Tibial nerve (tissue), 4 donors: ENCODE measurements at regions not wholly inside any gene's neighbourhood (a gene's known extent, or its start where the extent isn't known, plus 50 kb on each side); places are given as distances from the start of the nearest gene placed in this dataset.

Experiments used
- EP300 ChIP-seq, 2 donors: sonication (generic); formaldehyde crosslinking; IDR thresholded peaks; one replicate each; pipeline ENCODE4 v1.6.1; 2017; ENCODE audit warnings: antibody characterized with exemption in 2 of 2, mild to moderate bottlenecking in 1 of 2
- POLR2A ChIP-seq, 2 donors: fragments of 450-650 bp; IDR thresholded peaks; one replicate each; pipeline ENCODE4 v1.6.1; 2017; ENCODE audit warnings: antibody characterized with exemption in 2 of 2, mild to moderate bottlenecking in 2 of 2, moderate library complexity in 2 of 2
- TF ChIP-seq, protein P1 (sequence below), 5 experiments: fragments of 200-600 bp in 3 of 5; fragments of 450-650 bp in 2 of 5; sonication (generic) in 3 of 5; IDR thresholded peaks; one replicate each; pipeline ENCODE4 v1.5.1; 2016 to 2019; ENCODE audit warnings: antibody characterized with exemption in 5 of 5, mild to moderate bottlenecking in 3 of 5, moderate library complexity in 2 of 5

DNA sequence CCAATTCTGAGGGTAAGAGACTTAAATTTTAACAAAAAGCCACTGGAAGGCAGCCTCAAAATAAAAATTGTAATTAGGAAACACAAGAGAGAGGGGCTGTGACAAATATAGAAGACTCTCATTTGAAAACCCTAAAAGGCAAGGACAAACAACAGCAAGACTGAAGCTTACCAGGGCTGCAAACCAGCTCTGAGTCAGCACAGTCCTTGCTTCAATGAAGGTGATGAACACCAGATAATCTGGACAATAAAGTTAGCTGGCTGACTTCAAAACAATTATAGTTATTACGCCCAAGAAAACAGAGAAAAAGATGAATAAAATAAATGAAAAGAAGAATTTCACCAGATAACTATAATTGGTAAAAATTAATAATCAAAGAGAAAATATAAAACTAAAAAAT is 149.3 kb upstream of the NSMCE3 start:
- TF ChIP-seq POLR2A (IDR thresholded peaks at IDR 0.05) (no peak), EP300 (IDR thresholded peaks at IDR 0.05) (no peak)
- TF ChIP-seq, protein P1, sequence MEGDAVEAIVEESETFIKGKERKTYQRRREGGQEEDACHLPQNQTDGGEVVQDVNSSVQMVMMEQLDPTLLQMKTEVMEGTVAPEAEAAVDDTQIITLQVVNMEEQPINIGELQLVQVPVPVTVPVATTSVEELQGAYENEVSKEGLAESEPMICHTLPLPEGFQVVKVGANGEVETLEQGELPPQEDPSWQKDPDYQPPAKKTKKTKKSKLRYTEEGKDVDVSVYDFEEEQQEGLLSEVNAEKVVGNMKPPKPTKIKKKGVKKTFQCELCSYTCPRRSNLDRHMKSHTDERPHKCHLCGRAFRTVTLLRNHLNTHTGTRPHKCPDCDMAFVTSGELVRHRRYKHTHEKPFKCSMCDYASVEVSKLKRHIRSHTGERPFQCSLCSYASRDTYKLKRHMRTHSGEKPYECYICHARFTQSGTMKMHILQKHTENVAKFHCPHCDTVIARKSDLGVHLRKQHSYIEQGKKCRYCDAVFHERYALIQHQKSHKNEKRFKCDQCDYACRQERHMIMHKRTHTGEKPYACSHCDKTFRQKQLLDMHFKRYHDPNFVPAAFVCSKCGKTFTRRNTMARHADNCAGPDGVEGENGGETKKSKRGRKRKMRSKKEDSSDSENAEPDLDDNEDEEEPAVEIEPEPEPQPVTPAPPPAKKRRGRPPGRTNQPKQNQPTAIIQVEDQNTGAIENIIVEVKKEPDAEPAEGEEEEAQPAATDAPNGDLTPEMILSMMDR (IDR thresholded peaks at IDR 0.05): no peak
